ENCODE measurements at regions not wholly inside any gene's neighbourhood (a gene's known extent, or its start where the extent isn't known, plus 50 kb on each side); places are given as distances from the start of the nearest gene placed in this dataset.

GRCh38 chr9:20040991-20041696 lies 252.3 kb upstream of the SLC24A2 start:
- H3K4me2 ChIP-seq = no peak overlapping the region
- H3K9me3 ChIP-seq (ENCODE audit: low read depth) = no peaks in the 10 kb centered on the region
- no peak overlapping the region for H3K27ac ChIP-seq
- no peaks in the 10 kb centered on the region for H3K27me3 ChIP-seq
- H3K4me3 Mint-ChIP-seq = no peak overlapping the region
- no peaks in the 10 kb centered on the region for H3K9me3 Mint-ChIP-seq
- no peak overlapping the region for H3K27ac Mint-ChIP-seq
- H3K9ac ChIP-seq = no peak overlapping the region
- H3F3A ChIP-seq (ENCODE audit: low read depth) = no peaks in the 10 kb centered on the region
- H3K4me3 ChIP-seq = no peak overlapping the region
- no peaks in the 10 kb centered on the region for H4K20me1 ChIP-seq (ENCODE audit: low read depth)
- H3K79me2 ChIP-seq (ENCODE audit: low read depth) = no peaks in the 10 kb centered on the region
- TF ChIP-seq CTCF (IDR thresholded peaks at IDR 0.05) (no peak), EZH2 (IDR thresholded peaks at IDR 0.05) (no peak), EZH2phosphoT487 (IDR thresholded peaks at IDR 0.05) (no peak)
- H3K27me3 Mint-ChIP-seq (ENCODE audit: insufficient read depth, low read depth) = peaks cover 2% of the 10 kb centered on the region
- H3K36me3 Mint-ChIP-seq = no peaks in the 10 kb centered on the region
- H3K4me1 Mint-ChIP-seq = peaks cover 14% of the 10 kb centered on the region
- no peak overlapping the region for H2AFZ ChIP-seq (replicated peaks)
- DNase-seq (ENCODE audit: low spot score) = no peak
- no peaks in the 10 kb centered on the region for H3K36me3 ChIP-seq
- no peaks in the 10 kb centered on the region for H3K4me1 ChIP-seq

GRCh38 chr9:20037699-20038098 lies 248.9 kb upstream of the SLC24A2 start:
- TF ChIP-seq CTCF (IDR thresholded peaks at IDR 0.05) = no peak
- no peak for TF ChIP-seq EZH2phosphoT487 (IDR thresholded peaks at IDR 0.05)
- no peak for TF ChIP-seq EZH2 (IDR thresholded peaks at IDR 0.05)
- Mint-ChIP-seq H3K27ac (no peak overlapping the region), H3K4me3 (no peak overlapping the region), H3K27me3 (ENCODE audit: insufficient read depth, low read depth) (peaks cover 2% of the 10 kb centered on the region), H3K9me3 (no peaks in the 10 kb centered on the region), H3K4me1 (peaks cover 16% of the 10 kb centered on the region), H3K36me3 (no peaks in the 10 kb centered on the region)
- Histone ChIP-seq H3K9me3 (ENCODE audit: low read depth) (no peaks in the 10 kb centered on the region), H3K36me3 (no peaks in the 10 kb centered on the region), H3K4me1 (no peaks in the 10 kb centered on the region), H3K27me3 (no peaks in the 10 kb centered on the region), H3K4me3 (no peak overlapping the region), H3K4me2 (no peak overlapping the region), H3K9ac (no peak overlapping the region), H3K79me2 (ENCODE audit: low read depth) (no peaks in the 10 kb centered on the region), H3F3A (ENCODE audit: low read depth) (no peaks in the 10 kb centered on the region), H3K27ac (no peak overlapping the region), H4K20me1 (ENCODE audit: low read depth) (no peaks in the 10 kb centered on the region), H2AFZ (replicated peaks) (no peak overlapping the region)
- no peak for DNase-seq (ENCODE audit: low spot score)

- H3K4me1 Mint-ChIP-seq = peaks cover 7% of the 10 kb centered on the region
- no peaks in the 10 kb centered on the region for H3K9me3 Mint-ChIP-seq
- Histone ChIP-seq H3K4me1 (peaks cover 7% of the 10 kb centered on the region), H2AFZ (replicated peaks) (peak overlapping the region; percentile 36), H3K9me3 (ENCODE audit: low read depth) (no peaks in the 10 kb centered on the region), H3K4me2 (no peak overlapping the region), H3K9ac (no peak overlapping the region), H3K27me3 (no peaks in the 10 kb centered on the region), H3K79me2 (ENCODE audit: low read depth) (no peaks in the 10 kb centered on the region), H4K20me1 (ENCODE audit: low read depth) (no peaks in the 10 kb centered on the region), H3K4me3 (no peak overlapping the region), H3K36me3 (no peaks in the 10 kb centered on the region), H3F3A (ENCODE audit: low read depth) (no peaks in the 10 kb centered on the region), H3K27ac (no peak overlapping the region)
- DNase-seq (ENCODE audit: low spot score) = no peak
- H3K4me3 Mint-ChIP-seq = no peak overlapping the region
- H3K36me3 Mint-ChIP-seq = no peaks in the 10 kb centered on the region
- TF ChIP-seq CTCF (IDR thresholded peaks at IDR 0.05) = no peak
- TF ChIP-seq EZH2 (IDR thresholded peaks at IDR 0.05) = no peak
- TF ChIP-seq EZH2phosphoT487 (IDR thresholded peaks at IDR 0.05) = no peak
- H3K27ac Mint-ChIP-seq = no peak overlapping the region
- H3K27me3 Mint-ChIP-seq (ENCODE audit: insufficient read depth, low read depth) = no peaks in the 10 kb centered on the region
Observed at GRCh38 chr9:20033511-20033910, 244.7 kb upstream of the SLC24A2 start.

Measured in neural progenitor cell (in vitro differentiated cells).